Smooth muscle cell (in vitro differentiated cells): ENCODE measurements at regions not wholly inside any gene's neighbourhood (a gene's known extent, or its start where the extent isn't known, plus 50 kb on each side); places are given as distances from the start of the nearest gene placed in this dataset.

Experiments used
- DNase-seq: peaks from one replicate; lab custom pipeline; 2025; ENCODE audit not compliant: unreplicated experiment; lab: John Stamatoyannopoulos, UW
- H2AFZ ChIP-seq: fragments of 200-600 bp; sonication (generic); 2 replicates; pipeline ENCODE4 v1.6.0; 2016; ENCODE audit warnings: antibody characterized with exemption, low read depth, mild to moderate bottlenecking
- H3F3A ChIP-seq: fragments of 200-600 bp; sonication (generic); 2 replicates; pipeline ENCODE4 v1.6.0; 2017; ENCODE audit warnings: antibody characterized with exemption, low read depth
- H3K27ac ChIP-seq: fragments of 200-600 bp; sonication (generic); 2 replicates; pipeline ENCODE4 v1.5.1; 2016; ENCODE audit warnings: low read depth, mild to moderate bottlenecking
- H3K27me3 ChIP-seq: fragments of 200-600 bp; sonication (generic); 2 replicates; pipeline ENCODE4 v1.6.1; 2016; ENCODE audit warnings: low read depth, mild to moderate bottlenecking
- H3K36me3 ChIP-seq: fragments of 200-600 bp; sonication (generic); 2 replicates; pipeline ENCODE4 v1.5.1; 2016; ENCODE audit warnings: low read depth
- H3K4me1 ChIP-seq: fragments of 200-600 bp; sonication (generic); 2 replicates; pipeline ENCODE4 v1.5.1; 2016; ENCODE audit warnings: low read depth
- H3K4me2 ChIP-seq: fragments of 200-600 bp; sonication (generic); 2 replicates; pipeline ENCODE4 v1.6.0; 2016; ENCODE audit warnings: mild to moderate bottlenecking
- H3K4me3 ChIP-seq: fragments of 200-600 bp; sonication (generic); 2 replicates; pipeline ENCODE4 v1.5.1; 2016; ENCODE audit warnings: mild to moderate bottlenecking
- H3K79me2 ChIP-seq: fragments of 200-600 bp; sonication (generic); 2 replicates; pipeline ENCODE4 v1.6.0; 2016; ENCODE audit warnings: low read depth, mild to moderate bottlenecking
- H3K9ac ChIP-seq: fragments of 200-600 bp; sonication (generic); 2 replicates; pipeline ENCODE4 v1.6.0; 2016; ENCODE audit warnings: low read depth
- H3K9me3 ChIP-seq: fragments of 200-600 bp; sonication (generic); replicated peaks from 2 replicates; pipeline ENCODE4 v1.5.1; 2016; ENCODE audit warnings: low read depth
- H4K20me1 ChIP-seq: fragments of 200-600 bp; sonication (generic); 2 replicates; pipeline ENCODE4 v1.6.0; 2016; ENCODE audit warnings: low read depth
- CTCF ChIP-seq: fragments of 200-600 bp; sonication (generic); IDR thresholded peaks from 2 replicates; pipeline ENCODE4 v1.5.1; 2017; ENCODE audit warnings: borderline replicate concordance, mild to moderate bottlenecking, antibody characterized with exemption; ENCODE audit not compliant: insufficient read depth, poor library complexity, severe bottlenecking
- WGBS: methylation state at CpG from one replicate; pipeline ENCODE4 v1.1.7; 2016; ENCODE audit warnings: low lambda C conversion rate; 5-methylcytosine and 5-hydroxymethylcytosine counted together

DNA sequence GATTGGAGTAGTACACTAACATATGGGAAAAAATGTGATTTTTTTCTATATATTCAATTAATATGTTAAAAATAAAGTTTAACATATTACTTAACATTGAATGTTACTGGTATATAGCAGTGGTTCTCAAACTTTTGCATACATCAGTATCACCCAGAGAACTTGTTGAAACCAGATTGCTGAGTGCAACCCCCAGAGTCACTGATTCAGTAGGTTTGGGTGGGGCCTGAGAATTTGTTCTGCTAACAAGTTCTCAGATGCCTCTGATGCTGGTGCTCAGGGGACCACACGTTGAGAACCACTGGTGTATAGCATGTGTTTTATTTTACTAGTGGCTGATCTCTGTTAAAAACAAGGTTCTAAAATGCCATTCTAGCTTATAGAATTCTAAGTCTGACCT is 161.9 kb downstream of the HHIPL2 start:
- no peaks in the 10 kb centered on the region for H3K9me3 ChIP-seq
- no peak overlapping the region for H3K4me2 ChIP-seq
- WGBS: 87% methylated on average over 1 of the region's 1 CpG
- no peak overlapping the region for H3K4me3 ChIP-seq
- no peak overlapping the region for H3K9ac ChIP-seq
- no peaks in the 10 kb centered on the region for H3K36me3 ChIP-seq
- H3K27me3 ChIP-seq: no peaks in the 10 kb centered on the region
- H3F3A ChIP-seq: no peaks in the 10 kb centered on the region
- no peak overlapping the region for H2AFZ ChIP-seq
- H4K20me1 ChIP-seq: no peaks in the 10 kb centered on the region
- no peak for TF ChIP-seq CTCF
- no peaks in the 10 kb centered on the region for H3K79me2 ChIP-seq
- no peaks in the 10 kb centered on the region for H3K4me1 ChIP-seq
- DNase-seq: no peak
- no peak overlapping the region for H3K27ac ChIP-seq

GRCh38 chr1:222385262-222385661 is 162.6 kb downstream of the HHIPL2 start:
- no peaks in the 10 kb centered on the region for H3F3A ChIP-seq
- no peak overlapping the region for H3K9ac ChIP-seq
- H4K20me1 ChIP-seq: no peaks in the 10 kb centered on the region
- no peak for TF ChIP-seq CTCF
- no peak overlapping the region for H3K4me2 ChIP-seq
- no peak for DNase-seq
- no peaks in the 10 kb centered on the region for H3K36me3 ChIP-seq
- no peak overlapping the region for H2AFZ ChIP-seq
- no peak overlapping the region for H3K4me3 ChIP-seq
- H3K27me3 ChIP-seq: no peaks in the 10 kb centered on the region
- no peaks in the 10 kb centered on the region for H3K79me2 ChIP-seq
- no peaks in the 10 kb centered on the region for H3K4me1 ChIP-seq
- H3K27ac ChIP-seq: no peak overlapping the region
- H3K9me3 ChIP-seq: no peaks in the 10 kb centered on the region

DNA sequence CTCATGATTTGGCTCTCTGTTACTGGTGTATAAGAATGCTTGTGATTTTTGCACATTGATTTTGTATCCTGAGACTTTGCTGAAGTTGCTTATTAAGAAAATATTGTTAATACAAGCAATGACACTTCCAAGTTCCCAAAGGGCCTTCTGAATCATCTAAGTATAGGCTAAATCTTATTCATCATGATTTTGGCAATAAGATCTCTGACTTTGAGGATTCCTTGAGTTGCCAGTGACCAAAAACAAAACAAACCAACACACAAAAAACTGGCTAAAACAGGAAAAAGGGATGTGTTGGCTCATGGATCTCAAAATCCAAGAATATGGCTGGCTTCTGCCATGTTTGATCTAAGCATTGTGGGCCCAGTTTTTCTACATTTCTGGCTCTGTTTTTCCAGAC is 163.4 kb downstream of the HHIPL2 start:
- no peak overlapping the region for H3K27ac ChIP-seq
- H3K9me3 ChIP-seq: no peaks in the 10 kb centered on the region
- TF ChIP-seq CTCF: no peak
- H3K27me3 ChIP-seq: no peaks in the 10 kb centered on the region
- H3K79me2 ChIP-seq: no peaks in the 10 kb centered on the region
- no peak overlapping the region for H3K4me2 ChIP-seq
- DNase-seq: no peak
- no peaks in the 10 kb centered on the region for H3K36me3 ChIP-seq
- H3K4me3 ChIP-seq: no peak overlapping the region
- H3K4me1 ChIP-seq: no peaks in the 10 kb centered on the region
- no peak overlapping the region for H3K9ac ChIP-seq
- no peak overlapping the region for H2AFZ ChIP-seq
- no peaks in the 10 kb centered on the region for H4K20me1 ChIP-seq
- no peaks in the 10 kb centered on the region for H3F3A ChIP-seq

DNA sequence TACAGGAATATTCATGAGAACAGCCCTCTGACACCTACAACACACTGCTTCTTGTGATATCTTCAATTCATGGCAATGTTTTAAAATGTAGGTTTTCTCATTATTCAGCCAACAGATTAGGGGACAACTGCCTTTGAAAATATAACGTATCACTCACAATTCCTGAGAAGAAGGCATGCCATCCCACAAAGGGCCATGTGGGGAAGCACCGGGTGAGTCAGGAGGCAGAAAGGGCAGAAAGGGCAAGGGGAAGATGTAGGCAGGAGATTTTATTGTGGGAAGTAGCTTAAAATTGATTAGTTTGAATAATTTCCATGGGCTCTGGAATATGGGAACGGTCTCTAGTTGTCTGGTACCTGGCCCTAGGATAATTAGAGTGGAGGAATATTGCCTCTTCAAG is 165.7 kb downstream of the HHIPL2 start:
- H3K36me3 ChIP-seq: no peaks in the 10 kb centered on the region
- H3K4me1 ChIP-seq: no peaks in the 10 kb centered on the region
- no peaks in the 10 kb centered on the region for H3K9me3 ChIP-seq
- no peak overlapping the region for H3K27ac ChIP-seq
- no peak overlapping the region for H3K9ac ChIP-seq
- no peaks in the 10 kb centered on the region for H3K79me2 ChIP-seq
- no peak overlapping the region for H3K4me3 ChIP-seq
- H2AFZ ChIP-seq: no peak overlapping the region
- no peak for DNase-seq
- H3F3A ChIP-seq: no peaks in the 10 kb centered on the region
- no peak for TF ChIP-seq CTCF
- H3K27me3 ChIP-seq: no peaks in the 10 kb centered on the region
- H3K4me2 ChIP-seq: no peak overlapping the region
- H4K20me1 ChIP-seq: no peaks in the 10 kb centered on the region
- WGBS: 62% methylated on average over 3 of the region's 3 CpGs
